Body of pancreas (tissue), 4 donors: ENCODE measurements at regions not wholly inside any gene's neighbourhood (a gene's known extent, or its start where the extent isn't known, plus 50 kb on each side); places are given as distances from the start of the nearest gene placed in this dataset.

Source experiments
- POLR2A ChIP-seq, 3 donors: fragments of 450-650 bp; IDR thresholded peaks; one replicate each; pipeline ENCODE4 v1.6.1; 2016; ENCODE audit warnings: antibody characterized with exemption in 3 of 3, mild to moderate bottlenecking in 2 of 3
- TF ChIP-seq, protein P1 (sequence below), 7 experiments: fragments of 450-650 bp in 4 of 7; fragments of 200-600 bp in 3 of 7; sonication (generic) in 3 of 7; IDR thresholded peaks; one replicate each; pipeline ENCODE4 v1.5.1; 2016 to 2019; ENCODE audit warnings: antibody characterized with exemption in 7 of 7

DNA sequence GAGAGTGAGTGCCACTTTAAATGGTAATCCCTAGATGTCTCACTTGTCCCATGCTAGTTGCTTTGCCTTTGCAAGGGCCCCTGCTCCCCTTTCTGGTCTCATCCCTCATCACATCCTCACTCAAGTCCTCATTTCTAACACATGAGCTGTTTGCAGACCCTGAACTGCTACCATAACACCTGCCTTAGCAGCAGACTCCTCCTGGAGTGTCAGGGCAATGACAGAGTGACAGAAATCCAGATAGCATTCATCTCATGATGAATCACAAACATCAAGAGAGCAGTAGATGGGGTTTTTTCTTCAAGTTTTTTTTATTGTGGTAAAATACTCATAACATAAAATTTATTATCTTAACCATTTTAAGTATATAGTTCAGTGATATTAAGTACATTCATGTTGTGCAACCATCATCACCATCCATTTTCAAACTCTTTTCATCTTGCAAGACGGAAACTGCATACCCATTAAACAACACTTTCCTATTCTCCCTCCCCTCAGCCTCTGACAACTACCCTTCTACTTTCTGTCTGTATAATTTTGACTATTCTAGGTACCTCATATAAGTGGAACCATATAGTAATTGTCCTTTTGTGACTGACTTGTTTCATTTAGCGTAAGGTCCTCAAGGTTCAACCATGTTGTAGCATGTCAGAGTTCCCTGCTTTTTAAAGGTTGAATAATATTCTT, 133.2 kb upstream of the RPS6KA3 start:
- TF ChIP-seq, protein P1, sequence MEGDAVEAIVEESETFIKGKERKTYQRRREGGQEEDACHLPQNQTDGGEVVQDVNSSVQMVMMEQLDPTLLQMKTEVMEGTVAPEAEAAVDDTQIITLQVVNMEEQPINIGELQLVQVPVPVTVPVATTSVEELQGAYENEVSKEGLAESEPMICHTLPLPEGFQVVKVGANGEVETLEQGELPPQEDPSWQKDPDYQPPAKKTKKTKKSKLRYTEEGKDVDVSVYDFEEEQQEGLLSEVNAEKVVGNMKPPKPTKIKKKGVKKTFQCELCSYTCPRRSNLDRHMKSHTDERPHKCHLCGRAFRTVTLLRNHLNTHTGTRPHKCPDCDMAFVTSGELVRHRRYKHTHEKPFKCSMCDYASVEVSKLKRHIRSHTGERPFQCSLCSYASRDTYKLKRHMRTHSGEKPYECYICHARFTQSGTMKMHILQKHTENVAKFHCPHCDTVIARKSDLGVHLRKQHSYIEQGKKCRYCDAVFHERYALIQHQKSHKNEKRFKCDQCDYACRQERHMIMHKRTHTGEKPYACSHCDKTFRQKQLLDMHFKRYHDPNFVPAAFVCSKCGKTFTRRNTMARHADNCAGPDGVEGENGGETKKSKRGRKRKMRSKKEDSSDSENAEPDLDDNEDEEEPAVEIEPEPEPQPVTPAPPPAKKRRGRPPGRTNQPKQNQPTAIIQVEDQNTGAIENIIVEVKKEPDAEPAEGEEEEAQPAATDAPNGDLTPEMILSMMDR (IDR thresholded peaks at IDR 0.05) = no peak
- TF ChIP-seq POLR2A (IDR thresholded peaks at IDR 0.05) = no peak
